ENCODE measurements at regions not wholly inside any gene's neighbourhood (a gene's known extent, or its start where the extent isn't known, plus 50 kb on each side); places are given as distances from the start of the nearest gene placed in this dataset.
A peak's percentile ranks its signal among the peaks of the same experiment; 100 is the strongest.
"Not testable (repeated sequence)": the region's sequence is repeated elsewhere in the genome, so short reads cannot be mapped to it uniquely, and the experiment has no call there.

- FAIRE-seq = no peak
- DNase-seq (ENCODE audit: insufficient read length, low spot score) = no peak
- TF ChIP-seq POLR2A (IDR thresholded peaks at IDR 0.05; ENCODE audit: low read depth, low read length) = no peak
These were observed 193.1 kb upstream of the UBE2E3 start for GRCh38 chr2:180787330-180787729.

- no peak for TF ChIP-seq POLR2A (IDR thresholded peaks at IDR 0.05; ENCODE audit: low read depth, low read length)
- FAIRE-seq (peak; percentile 43), DNase-seq (ENCODE audit: insufficient read length, low spot score) (no peak)
These were observed 199.1 kb upstream of the UBE2E3 start for GRCh38 chr2:180781276-180781675.

GRCh38 chr2:180778291-180778690, 202.1 kb upstream of the UBE2E3 start:
- TF ChIP-seq POLR2A (IDR thresholded peaks at IDR 0.05; ENCODE audit: low read depth, low read length) = no peak

GRCh38 chr2:180776921-180777320, 203.5 kb upstream of the UBE2E3 start:
- no peak for DNase-seq (ENCODE audit: insufficient read length, low spot score)
- FAIRE-seq = no peak
- no peak for TF ChIP-seq POLR2A (IDR thresholded peaks at IDR 0.05; ENCODE audit: low read depth, low read length)

More at GRCh38 chr2:180778291-180778690, 202.1 kb upstream of the UBE2E3 start:
- DNase-seq (ENCODE audit: insufficient read length, low spot score) (no peak), FAIRE-seq (no peak)

- TF ChIP-seq POLR2A (IDR thresholded peaks at IDR 0.05; ENCODE audit: low read depth, low read length) = no peak
- no peak for FAIRE-seq
- no peak for DNase-seq (ENCODE audit: insufficient read length, low spot score)
These were observed 204.7 kb upstream of the UBE2E3 start for GRCh38 chr2:180775711-180776110.

- not testable (repeated sequence) for DNase-seq (ENCODE audit: insufficient read length, low spot score); FAIRE-seq
These were observed 215.1 kb upstream of the UBE2E3 start for GRCh38 chr2:180765316-180765715.

- no peak for TF ChIP-seq POLR2A (IDR thresholded peaks at IDR 0.05; ENCODE audit: low read depth, low read length)
- DNase-seq (ENCODE audit: insufficient read length, low spot score) = no peak
- no peak for FAIRE-seq
These were observed 217.0 kb upstream of the UBE2E3 start for GRCh38 chr2:180763263-180763989.

GRCh38 chr2:180761224-180761623, 219.2 kb upstream of the UBE2E3 start:
- DNase-seq (ENCODE audit: insufficient read length, low spot score) = no peak
- no peak for TF ChIP-seq POLR2A (IDR thresholded peaks at IDR 0.05; ENCODE audit: low read depth, low read length)
- peak; percentile 95 for FAIRE-seq

- no peak for FAIRE-seq
- no peak for TF ChIP-seq POLR2A (IDR thresholded peaks at IDR 0.05; ENCODE audit: low read depth, low read length)
- no peak for DNase-seq (ENCODE audit: insufficient read length, low spot score)
These were observed 220.8 kb upstream of the UBE2E3 start for GRCh38 chr2:180759631-180760030.

- FAIRE-seq (peak; percentile 91), DNase-seq (ENCODE audit: insufficient read length, low spot score) (no peak)
- no peak for TF ChIP-seq POLR2A (IDR thresholded peaks at IDR 0.05; ENCODE audit: low read depth, low read length)
These were observed 226.3 kb upstream of the UBE2E3 start for GRCh38 chr2:180753809-180754761.

GRCh38 chr2:180751306-180751920, 229.0 kb upstream of the UBE2E3 start:
- no peak for TF ChIP-seq POLR2A (IDR thresholded peaks at IDR 0.05; ENCODE audit: low read depth, low read length)
- DNase-seq (ENCODE audit: insufficient read length, low spot score) (no peak), FAIRE-seq (no peak)

GRCh38 chr2:180747728-180748127, 232.7 kb upstream of the UBE2E3 start:
- DNase-seq (ENCODE audit: insufficient read length, low spot score) (no peak), FAIRE-seq (peak; percentile 83)
- no peak for TF ChIP-seq POLR2A (IDR thresholded peaks at IDR 0.05; ENCODE audit: low read depth, low read length)

GRCh38 chr2:180743401-180743800, 237.0 kb upstream of the UBE2E3 start:
- FAIRE-seq = no peak
- no peak for TF ChIP-seq POLR2A (IDR thresholded peaks at IDR 0.05; ENCODE audit: low read depth, low read length)
- no peak for DNase-seq (ENCODE audit: insufficient read length, low spot score)

GRCh38 chr2:180742801-180743200, 237.6 kb upstream of the UBE2E3 start:
- DNase-seq (ENCODE audit: insufficient read length, low spot score) (no peak), FAIRE-seq (peak; percentile 41)
- TF ChIP-seq POLR2A (IDR thresholded peaks at IDR 0.05; ENCODE audit: low read depth, low read length) = no peak

Measured in H54 (cell line).